HG03175 (cell line): ENCODE measurements at regions not wholly inside any gene's neighbourhood (a gene's known extent, or its start where the extent isn't known, plus 50 kb on each side); places are given as distances from the start of the nearest gene placed in this dataset.
A peak's percentile ranks its signal among the peaks of the same experiment; 100 is the strongest.
"Not testable (repeated sequence)": the region's sequence is repeated elsewhere in the genome, so short reads cannot be mapped to it uniquely, and the experiment has no call there.

Source experiments
- ATAC-seq: cut with Tn5 transposase; IDR thresholded peaks from one replicate; pipeline ENCODE4 v1.9.1; 2021; ENCODE audit warnings: mild to moderate bottlenecking, moderate library complexity; ENCODE audit not compliant: unreplicated experiment

DNA sequence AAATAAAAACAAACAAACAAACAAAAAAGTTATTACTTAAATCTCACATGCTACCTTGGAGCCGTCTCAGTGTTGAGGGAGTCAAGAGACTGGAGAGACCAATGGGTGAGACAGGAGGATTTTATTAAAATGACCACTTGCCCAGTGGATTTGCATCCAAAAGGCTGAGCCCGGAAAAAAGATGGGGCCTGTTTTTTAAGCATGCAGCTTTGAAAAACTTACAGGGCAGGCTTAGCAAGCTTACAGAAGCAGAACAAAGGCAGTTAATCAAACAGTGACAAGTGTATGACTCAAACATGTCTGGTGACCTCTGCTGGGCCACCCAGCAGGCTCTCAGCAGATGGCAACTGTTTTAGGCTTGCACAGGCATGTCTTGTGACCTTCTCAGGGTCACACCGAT lies 82.5 kb downstream of the POTEH start:
- ATAC-seq, result not testable (repeated sequence)

DNA sequence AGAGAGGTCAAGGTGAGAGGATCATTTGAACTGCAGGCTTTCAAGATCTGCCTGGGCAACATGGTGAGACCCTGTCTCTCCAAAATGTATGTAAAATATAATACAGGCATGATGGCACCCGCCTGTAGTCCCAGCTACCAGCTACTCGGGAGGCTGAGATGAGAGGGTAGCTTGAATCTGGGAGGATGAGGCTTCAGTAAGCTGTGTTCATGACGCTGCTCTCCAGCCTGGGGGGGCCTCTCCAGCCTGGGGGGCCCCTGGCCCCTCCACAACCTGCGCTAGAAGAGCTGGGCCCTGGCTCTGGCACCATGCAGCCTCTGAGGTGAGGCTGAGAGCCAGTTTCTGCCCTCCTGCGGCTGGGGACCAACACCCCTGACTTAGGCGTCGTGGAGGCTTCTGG lies 85.3 kb downstream of the POTEH start:
- ATAC-seq, result not testable (repeated sequence)

DNA sequence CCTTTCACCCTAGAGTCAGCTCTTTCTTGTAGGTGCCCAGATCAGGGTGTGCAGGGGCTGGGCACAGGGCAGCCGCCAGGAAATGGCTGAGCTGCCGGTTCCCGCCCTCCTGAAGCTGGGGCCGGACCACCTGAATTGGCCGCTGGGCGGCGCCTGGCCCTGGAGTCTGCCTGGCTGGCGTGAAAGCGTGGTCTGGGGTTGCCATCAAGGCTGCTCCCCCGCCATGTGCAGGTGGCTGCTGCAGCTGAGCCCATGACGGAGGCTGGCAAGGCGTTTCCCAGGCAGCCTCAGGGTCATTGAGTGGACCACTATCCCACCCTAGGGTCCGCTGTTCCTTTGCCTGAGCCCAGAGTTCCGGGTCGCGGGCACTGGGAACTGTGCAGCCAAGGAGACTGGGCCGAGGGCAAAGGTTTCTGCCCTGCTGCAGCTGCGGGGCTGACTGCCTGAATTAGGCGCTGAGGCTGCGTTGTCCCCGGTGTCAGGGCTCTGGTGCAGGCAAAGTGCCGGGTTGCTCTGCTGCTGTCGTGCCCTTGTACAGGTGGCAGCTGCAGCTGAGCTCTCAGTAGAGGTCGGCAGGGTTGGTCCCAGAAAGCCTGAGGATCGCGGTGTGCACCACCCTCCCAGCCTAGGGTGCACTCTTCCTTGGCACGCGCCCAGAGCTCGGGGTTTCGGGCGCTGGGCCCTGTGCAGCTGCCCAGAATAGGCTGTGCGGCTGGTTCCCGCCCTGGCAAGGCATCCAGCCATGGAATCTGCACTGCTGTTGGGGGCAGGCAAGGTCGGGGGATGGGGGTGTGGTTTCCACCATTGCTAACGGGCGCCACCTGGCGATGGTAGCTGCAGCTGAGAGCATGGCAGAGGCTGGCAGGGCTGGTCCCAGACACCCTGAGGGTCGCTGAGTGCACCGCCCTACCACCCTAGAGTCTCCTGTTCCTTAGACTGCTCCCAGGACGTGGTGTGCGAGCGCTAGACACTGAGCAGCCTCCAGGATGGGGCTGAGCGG lies 86.1 kb downstream of the POTEH start:
- ATAC-seq, result peak; percentile 46

DNA sequence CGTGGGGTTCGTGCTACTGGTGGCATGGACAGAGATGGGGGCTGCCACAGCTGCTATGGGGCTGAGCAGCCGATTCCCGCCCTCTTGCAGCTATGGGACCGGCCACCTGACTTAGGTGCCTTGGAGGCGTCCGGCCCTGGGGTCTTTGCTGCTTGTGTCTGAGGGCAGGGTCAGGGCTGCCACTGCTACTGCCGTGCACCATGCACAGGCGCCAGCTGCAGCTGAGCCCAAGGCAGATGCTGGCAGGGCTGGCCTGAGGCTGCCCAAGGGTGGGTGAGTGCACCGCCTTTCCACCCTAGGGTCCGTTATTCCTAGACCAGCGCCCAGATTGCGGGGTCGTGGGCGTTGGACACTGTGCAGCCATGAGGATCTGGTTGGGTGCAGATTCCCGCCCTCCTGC lies 86.9 kb downstream of the POTEH start:
- ATAC-seq, result not testable (repeated sequence)

DNA sequence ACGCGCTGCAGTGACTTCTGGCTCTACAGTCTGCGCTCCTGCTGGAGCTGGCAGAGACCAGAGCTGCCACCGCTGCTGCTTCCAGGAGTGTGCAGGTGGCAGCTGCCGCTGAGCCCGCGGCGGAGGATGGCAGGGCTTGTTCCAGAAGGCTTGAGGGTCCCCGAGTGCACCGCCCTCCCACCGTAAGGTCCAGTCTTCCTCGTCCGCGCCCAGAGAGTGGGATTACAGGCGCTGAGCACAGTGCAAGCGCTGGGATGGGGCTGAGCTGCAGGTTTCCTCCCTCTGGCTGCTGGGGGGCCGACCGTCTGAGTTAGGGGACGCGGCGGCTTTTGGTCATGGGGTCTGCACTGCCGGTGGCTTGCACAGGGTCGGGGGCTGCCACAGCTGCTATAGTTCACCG lies 87.3 kb downstream of the POTEH start:
- ATAC-seq, result not testable (repeated sequence)

DNA sequence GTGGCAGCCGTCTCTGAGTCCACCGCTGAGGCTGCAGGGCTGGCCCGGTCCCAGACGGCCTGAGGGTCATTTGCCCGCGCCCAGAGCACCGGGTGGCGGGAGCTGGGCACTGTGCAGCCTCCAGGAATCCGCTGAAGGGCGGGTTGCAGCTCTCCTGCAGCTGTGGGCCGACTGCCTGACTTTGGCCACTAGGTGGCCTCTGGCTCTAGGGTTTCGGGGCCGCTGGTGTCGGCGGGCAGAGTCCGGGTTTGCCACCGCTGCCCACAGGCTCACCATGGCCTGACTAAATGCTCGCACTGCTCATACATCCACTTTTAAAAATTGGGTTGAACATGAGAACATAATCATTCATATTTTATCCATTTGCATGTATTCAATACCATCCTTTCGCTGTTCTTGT lies 87.7 kb downstream of the POTEH start:
- not testable (repeated sequence) for ATAC-seq

DNA sequence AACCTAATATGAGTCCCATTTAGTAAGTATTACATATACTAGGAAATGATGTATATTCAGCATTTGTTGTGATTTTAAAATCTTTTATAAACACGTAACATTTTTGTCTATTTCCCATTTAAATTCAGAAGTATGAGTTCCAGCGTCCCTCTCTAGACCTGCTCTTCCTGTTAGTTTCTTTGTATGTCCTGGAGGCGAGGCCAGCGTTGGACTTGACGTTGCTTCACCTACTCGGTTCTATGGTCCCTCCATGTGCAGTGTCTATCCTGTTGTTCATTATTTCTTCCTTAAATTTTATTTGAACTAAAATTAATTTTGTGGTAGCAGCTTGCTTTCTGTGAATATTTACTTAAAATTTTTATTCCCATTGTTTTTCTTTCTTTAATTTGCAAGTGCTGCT lies 88.5 kb downstream of the POTEH start:
- not testable (repeated sequence) for ATAC-seq

DNA sequence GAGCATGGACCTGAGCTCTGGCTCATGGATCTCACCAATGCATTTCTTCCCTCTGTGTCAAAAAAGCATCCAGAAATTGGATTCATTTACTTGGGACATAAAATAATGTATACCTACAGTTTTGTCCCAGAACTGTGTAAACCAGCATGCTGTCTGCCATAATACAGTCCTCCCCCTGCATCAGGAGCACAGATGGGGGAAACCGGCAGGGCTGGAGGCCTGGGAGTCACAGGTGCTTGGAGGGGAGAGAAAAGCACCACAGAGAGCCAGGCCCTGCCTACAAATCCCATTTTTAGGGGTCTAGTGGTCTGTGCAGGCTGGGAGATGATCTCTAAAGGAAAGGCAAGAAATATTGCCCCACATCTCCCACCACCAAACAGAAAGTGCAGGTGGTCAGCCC lies 91.8 kb downstream of the POTEH start:
- not testable (repeated sequence) for ATAC-seq

DNA sequence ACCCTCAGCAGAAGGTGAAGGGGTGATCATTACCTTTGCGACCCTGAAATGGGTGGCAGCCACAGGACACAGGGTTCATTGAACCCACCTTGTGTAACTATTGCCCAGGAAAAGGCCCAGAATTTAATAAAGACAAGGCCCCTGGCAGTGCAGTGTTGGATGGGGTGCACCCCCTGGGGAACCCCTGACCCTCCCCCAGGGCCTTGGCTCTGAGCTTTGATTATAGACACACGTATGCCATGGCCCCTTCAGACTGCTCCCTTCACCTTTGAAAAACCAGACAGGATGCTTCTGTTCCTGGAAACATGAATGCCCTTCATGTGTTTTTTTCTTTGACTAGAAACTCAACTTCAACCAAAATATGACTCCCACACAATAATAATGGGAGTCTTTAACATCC lies 93.1 kb downstream of the POTEH start:
- ATAC-seq, result not testable (repeated sequence)

DNA sequence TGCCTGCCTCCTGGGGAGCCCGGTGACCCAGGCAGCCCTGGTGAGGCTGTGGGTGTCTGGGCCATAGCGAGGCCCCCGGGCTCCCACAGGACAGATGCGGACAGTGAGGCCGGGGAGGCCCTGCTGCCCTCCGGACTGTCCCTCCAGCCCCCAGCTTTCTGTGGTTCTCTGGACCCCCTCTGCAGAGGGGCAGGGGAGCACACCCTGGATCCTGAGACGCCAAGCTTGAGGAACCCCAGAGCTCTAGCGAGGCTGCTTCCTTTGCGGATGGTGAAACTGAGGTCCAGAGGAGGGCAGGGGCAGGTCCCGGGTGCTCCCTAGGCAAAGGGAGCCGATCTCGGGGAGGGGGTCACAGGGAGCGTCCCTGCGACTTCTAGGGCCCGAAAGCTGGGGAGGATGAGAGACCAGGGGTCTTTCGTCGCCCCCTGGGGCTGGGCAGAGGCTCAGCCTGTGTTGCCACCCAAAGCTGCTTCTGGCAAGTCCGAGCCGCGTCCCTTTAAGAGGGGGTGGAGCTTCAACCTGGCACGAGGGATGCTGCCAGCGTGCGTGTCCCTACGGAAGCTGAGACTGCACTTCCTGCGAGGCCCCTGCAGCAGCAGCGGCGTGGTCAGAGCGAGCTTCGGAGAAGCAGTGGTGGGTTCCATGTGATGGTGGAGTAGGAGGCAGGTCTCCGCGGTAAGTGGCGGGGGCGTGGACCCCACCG lies 94.7 kb downstream of the POTEH start:
- not testable (repeated sequence) for ATAC-seq

DNA sequence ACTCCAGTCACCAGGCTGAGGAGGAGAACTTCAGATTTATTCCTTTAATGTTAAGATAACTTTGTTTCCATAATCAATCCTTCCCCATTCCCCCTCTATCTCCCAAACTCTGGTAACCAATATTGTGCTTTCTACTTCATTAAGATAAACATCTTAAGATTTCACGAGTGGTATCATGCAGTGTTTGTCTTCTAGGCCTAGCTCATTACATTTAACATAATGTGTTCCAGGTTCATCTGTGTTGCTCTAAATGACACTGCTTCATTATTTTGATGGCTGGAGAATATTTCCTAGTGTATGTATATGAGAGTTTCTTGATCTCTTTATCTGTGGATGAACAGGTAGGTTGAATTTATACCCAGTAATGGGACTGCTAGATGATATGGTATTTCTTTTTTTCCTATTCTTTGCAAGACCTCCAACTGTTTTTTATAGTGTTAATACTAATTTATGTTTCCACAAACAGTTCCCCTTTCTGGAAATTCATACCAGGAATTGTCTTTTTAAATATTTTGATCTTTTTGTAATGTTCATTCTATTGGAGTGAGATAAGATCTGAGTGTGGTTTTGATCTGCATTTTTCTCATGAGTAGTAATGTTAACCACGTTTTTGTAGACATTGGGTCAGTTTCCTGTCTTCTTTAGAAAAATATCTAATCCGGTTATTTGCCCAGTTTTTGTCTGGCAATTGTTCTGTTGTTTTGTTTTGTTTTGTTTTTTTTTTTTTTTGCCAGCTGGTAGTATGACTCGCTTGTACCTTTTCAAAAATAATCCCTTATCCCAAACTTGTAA lies 97.3 kb downstream of the POTEH start:
- not testable (repeated sequence) for ATAC-seq

DNA sequence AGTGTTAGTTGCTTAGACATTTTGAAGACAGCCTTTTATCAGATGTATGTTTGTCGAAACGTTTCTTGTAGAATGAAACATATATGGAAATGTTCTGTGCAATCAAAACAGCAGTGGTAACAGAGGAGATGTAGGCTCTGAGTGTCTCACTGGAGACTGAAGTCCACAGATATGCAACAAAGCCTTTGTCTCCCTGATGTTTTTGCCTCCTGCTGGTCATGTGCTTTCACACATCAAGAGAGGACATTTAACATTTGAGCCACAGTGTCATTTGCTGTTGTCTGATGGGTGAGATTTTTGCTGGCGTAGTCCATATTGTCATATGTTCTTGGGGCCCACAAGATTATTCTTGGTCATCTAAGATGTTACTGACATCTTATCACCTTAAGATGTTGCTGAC lies 101.7 kb downstream of the POTEH start:
- not testable (repeated sequence) for ATAC-seq

DNA sequence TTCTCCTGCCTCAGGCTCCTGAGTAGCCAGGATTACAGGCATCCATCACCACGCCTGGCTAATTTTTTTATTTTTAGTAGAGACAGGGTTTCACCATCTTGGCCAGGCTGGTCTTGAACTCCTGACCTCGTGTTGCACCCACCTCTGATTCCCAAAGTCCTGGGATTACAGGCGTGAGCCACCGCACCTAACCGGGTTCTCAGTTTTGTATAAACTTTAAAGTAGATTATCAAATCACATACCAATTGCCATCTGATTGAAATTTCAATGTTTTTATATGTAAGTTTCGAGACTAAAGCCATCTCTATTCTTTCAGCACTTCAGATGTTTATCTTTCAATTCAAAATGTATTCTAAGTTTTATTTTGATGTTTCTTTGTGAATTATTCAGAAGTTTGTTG lies 110.1 kb downstream of the POTEH start:
- ATAC-seq, result not testable (repeated sequence)

DNA sequence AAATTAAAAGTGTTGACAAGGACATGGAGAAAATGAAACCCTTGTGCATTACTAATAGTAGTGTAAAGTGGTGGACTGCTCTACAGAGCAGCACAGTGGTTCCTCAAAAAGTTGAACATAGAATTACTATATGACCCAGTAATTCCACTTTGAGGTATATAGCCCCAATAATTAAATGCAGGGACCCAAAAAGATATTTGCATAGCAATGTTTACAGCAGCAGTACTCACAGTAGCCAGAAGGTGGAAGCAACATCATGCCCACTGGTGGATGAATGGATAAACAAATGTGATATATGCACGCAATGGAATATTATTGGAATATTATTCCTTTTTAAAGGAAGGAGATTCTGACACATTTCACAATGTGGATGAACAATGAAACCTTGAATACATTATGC lies 121.3 kb downstream of the POTEH start:
- not testable (repeated sequence) for ATAC-seq

DNA sequence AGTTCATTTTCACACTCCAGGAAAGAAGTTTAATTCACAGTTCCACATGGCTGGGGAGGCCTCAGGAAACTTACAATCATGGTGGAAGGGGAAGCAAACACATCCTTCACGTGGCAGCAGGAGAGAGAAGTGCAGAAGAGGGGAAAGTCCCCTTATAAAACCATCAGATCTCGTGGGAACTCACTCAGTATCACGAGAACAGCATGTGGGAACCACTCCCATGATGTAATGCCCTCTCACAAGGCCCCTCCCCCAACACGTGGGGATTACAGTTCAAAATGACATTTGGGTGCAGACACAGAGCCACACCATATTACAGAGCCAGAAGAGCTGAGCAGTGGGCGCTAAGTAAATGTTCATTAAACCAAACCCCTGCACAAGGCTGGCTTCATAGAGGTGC lies 126.0 kb downstream of the POTEH start:
- ATAC-seq, result not testable (repeated sequence)

DNA sequence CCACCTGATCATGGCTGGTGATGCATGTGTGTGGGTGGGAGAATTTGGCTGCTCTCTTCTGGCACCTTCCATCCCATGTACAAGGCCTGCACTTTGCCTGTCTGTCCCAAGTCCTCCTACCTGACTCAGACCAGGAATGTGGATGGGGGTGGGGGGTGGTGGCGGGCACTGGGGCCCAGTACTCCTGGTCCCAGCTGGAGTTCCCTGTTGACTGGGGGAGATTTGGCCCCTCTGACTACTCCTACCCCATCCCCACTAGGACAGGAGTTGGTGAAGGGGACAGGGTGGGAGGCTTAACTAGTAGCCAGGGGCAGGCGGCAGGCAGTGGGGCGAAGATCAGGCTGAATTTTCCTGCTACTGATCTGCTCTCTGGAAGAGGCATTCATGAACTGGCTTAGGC lies 126.6 kb downstream of the POTEH start:
- not testable (repeated sequence) for ATAC-seq

DNA sequence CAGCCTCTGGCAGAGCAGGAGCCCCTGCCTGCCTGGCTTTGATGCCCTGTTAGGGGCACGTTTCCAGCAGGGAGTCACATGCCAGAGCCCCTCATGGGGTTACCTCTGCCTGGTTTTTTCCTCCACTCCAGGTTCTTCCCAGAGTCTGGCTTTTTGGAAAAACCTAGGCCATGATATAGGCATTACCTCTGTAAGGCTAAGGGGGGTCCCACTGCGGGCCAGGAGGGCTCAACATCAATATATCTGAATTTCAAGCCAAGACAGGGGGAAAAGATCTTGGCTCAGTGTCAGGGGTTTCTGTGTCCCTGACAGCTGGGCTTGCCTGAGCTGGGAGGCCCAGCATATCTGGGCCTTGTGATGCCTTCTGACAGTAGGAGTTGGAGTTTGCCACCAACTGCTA lies 127.4 kb downstream of the POTEH start:
- not testable (repeated sequence) for ATAC-seq

DNA sequence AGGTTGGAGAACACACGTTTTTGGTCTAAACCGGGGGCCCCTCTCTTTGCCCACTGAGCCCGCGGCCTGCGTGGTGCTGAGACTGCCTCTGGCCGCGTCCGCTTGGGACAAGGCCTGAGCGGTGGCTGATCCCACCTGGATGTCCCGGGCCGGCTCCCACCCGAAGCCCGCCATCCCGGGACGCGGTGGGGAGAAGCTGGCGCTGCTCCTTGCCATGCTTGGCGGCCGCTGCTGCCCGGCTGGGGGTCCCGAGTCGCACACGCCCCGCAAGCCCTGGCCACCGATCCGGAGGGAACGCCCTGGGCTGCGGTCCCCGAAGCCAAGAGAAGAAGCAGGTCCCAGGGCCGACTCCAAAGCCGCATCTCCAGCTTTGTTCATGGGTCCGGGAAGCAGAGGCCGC lies 130.1 kb downstream of the POTEH start:
- not testable (repeated sequence) for ATAC-seq

DNA sequence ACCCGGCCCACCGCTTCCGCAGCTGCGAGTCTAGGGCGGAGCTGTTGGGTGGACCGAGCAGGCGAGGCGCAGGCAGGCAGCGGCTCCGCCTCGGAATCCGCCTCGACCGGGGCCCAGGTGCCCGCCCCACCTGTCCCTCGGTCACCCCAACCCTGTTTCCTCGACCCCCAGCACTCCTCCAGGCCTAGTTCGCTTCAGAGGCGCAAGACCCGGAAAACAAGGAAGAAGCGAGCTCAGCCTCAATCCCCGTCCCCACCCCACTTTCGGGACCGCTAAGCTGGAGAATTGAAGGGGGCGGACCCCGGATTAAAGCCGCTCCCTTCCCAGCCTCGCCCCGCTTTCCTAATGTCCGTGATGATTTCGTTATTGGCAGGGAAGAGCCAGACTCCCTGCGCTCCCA lies 131.3 kb downstream of the POTEH start:
- not testable (repeated sequence) for ATAC-seq

DNA sequence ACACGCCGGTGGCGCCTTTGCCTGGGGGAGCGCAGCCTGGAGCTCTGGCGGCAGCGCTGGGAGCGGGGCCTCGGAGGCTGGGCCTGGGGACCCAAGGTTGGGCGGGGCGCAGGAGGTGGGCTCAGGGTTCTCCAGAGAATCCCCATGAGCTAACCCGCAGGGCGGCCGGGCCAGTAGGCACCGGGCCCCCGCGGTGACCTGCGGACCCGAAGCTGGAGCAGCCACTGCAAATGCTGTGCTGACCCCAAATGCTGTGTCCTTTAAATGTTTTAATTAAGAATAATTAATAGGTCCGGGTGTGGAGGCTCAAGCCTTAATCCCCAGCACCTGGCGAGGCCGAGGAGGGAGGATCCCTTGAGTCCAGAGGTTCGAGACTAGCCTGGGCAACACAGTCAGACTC lies 132.2 kb downstream of the POTEH start:
- not testable (repeated sequence) for ATAC-seq

DNA sequence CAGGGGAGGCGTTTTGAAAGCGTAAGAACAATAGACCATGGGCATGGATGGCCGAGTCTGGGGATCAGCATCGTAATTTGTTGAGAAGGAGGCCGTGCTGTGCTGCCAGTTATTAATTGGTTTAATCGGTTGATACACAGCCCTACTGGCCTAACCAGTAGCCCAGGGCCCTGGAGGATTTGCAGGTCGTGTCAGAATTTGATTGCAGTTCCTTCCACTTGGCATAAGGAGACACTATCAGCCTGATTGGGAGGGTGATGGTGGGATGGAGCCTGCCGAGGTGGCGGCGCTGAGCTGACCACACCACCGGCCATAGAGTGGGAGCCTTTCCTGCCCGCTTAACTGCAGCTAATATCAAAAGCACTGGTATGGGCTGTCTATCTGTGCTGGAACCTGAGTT lies 133.4 kb downstream of the POTEH start:
- not testable (repeated sequence) for ATAC-seq
